H1 (cell line): ENCODE measurements at regions not wholly inside any gene's neighbourhood (a gene's known extent, or its start where the extent isn't known, plus 50 kb on each side); places are given as distances from the start of the nearest gene placed in this dataset.

Experiments used
- CTCF ChIA-PET: fragments of 300-600 bp; sonication (Branson Sonifier 250); formaldehyde crosslinking; loops from one replicate; lab custom pipeline; 2021; ENCODE audit not compliant: partially characterized antibody; lab: Charles Lee
- POLR2A ChIA-PET: fragments of 300-600 bp; sonication (Branson Sonifier 250); formaldehyde crosslinking; loops from one replicate; lab custom pipeline; 2021; ENCODE audit warnings: inconsistent platforms; ENCODE audit not compliant: partially characterized antibody; lab: Charles Lee
- DNase-seq, 2 experiments: peaks; one replicate each; pipeline versions ENCODE4 v3.0.0 to v3.0.0-alpha.2; 2010 to 2022; ENCODE audit warnings: low spot score in 2 of 2, low read depth in 1 of 2, mixed read lengths in 1 of 2
- FAIRE-seq: peaks from 2 replicates; lab custom pipeline; 2011; peaks lifted over from hg19 to GRCh38; lab: Jason Lieb, UNC
- H2AFZ ChIP-seq: 2 replicates; pipeline ENCODE4 v1.8.1; 2012; ENCODE audit warnings: low read length, inconsistent platforms
- H2AK5ac ChIP-seq: 2 replicates; pipeline ENCODE4 v1.6.1; 2013; ENCODE audit warnings: low read depth, low read length
- H2BK120ac ChIP-seq: replicated peaks from 2 replicates; pipeline ENCODE3; 2013; ENCODE audit warnings: low read depth, low read length, inconsistent platforms
- H2BK12ac ChIP-seq: 2 replicates; pipeline ENCODE4 v1.6.1; 2013; ENCODE audit warnings: low read depth, low read length
- H2BK15ac ChIP-seq: 2 replicates; pipeline ENCODE4 v1.6.1; 2013; ENCODE audit warnings: low read length
- H2BK20ac ChIP-seq: 2 replicates; pipeline ENCODE4 v1.6.1; 2013; ENCODE audit warnings: low read length
- H2BK5ac ChIP-seq: 2 replicates; pipeline ENCODE4 v1.6.1; 2013; ENCODE audit warnings: low read depth, low read length
- H3K14ac ChIP-seq: 2 replicates; pipeline ENCODE4 v1.6.1; 2013; ENCODE audit warnings: inconsistent platforms; ENCODE audit not compliant: insufficient read length
- H3K18ac ChIP-seq: 2 replicates; pipeline ENCODE4 v1.6.1; 2013; ENCODE audit warnings: low read length; ENCODE audit errors: extremely low read depth
- H3K23ac ChIP-seq: 2 replicates; pipeline ENCODE4 v1.6.1; 2013; ENCODE audit warnings: inconsistent platforms; ENCODE audit not compliant: insufficient read length
- H3K23me2 ChIP-seq: 2 replicates; pipeline ENCODE4 v1.6.1; 2013; ENCODE audit warnings: low read depth, low read length
- H3K27ac ChIP-seq: 2 replicates; pipeline ENCODE4 v1.6.1; 2011; ENCODE audit warnings: low read depth, low read length, inconsistent platforms
- H3K27me3 ChIP-seq, 4 experiments: replicated peaks in 1 of 4; 1 replicate in 1 of 4; 2 replicates in 3 of 4; pipeline versions ENCODE4 v1.6.1 to v1.8.1; 2011 to 2013; ENCODE audit warnings: low read length in 3 of 4, mild to moderate bottlenecking in 3 of 4, inconsistent platforms in 2 of 4, mixed read lengths in 2 of 4, moderate library complexity in 1 of 4; ENCODE audit not compliant: control insufficient read depth in 3 of 4, insufficient read depth in 3 of 4; ENCODE audit errors: extremely low read depth in 1 of 4
- H3K36me3 ChIP-seq, 4 experiments: 2 replicates each; pipeline versions ENCODE4 v1.6.1 to v1.8.1; 2011 to 2013; ENCODE audit warnings: mild to moderate bottlenecking in 4 of 4, low read length in 3 of 4, moderate library complexity in 2 of 4, control low read depth in 1 of 4, inconsistent platforms in 1 of 4; ENCODE audit not compliant: insufficient read depth in 4 of 4, control insufficient read depth in 2 of 4
- H3K4ac ChIP-seq: replicated peaks from 2 replicates; pipeline ENCODE3; 2013; ENCODE audit warnings: low read length, low read depth, mixed read lengths, inconsistent platforms; ENCODE audit not compliant: insufficient read length
- H3K4me1 ChIP-seq, 4 experiments: replicated peaks in 1 of 4; 1 replicate in 1 of 4; 2 replicates in 3 of 4; pipeline versions ENCODE4 v1.6.1 to v1.8.1; 2011 to 2013; ENCODE audit warnings: low read length in 3 of 4, inconsistent platforms in 2 of 4, mixed read lengths in 1 of 4; ENCODE audit not compliant: insufficient read depth in 4 of 4, control insufficient read depth in 3 of 4
- H3K4me2 ChIP-seq, 2 experiments: 2 replicates each; pipeline versions ENCODE4 v1.6.1 to v1.8.1; 2011 to 2013; ENCODE audit warnings: low read depth in 2 of 2, low read length in 2 of 2, control low read depth in 1 of 2, inconsistent platforms in 1 of 2, mild to moderate bottlenecking in 1 of 2; ENCODE audit not compliant: insufficient read depth in 1 of 2
- H3K4me3 ChIP-seq, 4 experiments: fragments of 200-600, 300-600 bp in 1 of 4; sonication (generic), shearing (Covaris generic), sonication (Bioruptor Twin) in 1 of 4; 2 replicates each; pipeline versions ENCODE4 v1.5.1 to v1.8.1; 2011 to 2016; ENCODE audit warnings: low read length in 4 of 4, low read depth in 3 of 4, control low read depth in 2 of 4, inconsistent platforms in 2 of 4, mild to moderate bottlenecking in 2 of 4, mixed read lengths in 1 of 4, moderate library complexity in 1 of 4; ENCODE audit not compliant: insufficient read depth in 2 of 4; ENCODE audit errors: extremely low read depth in 1 of 4
- H3K56ac ChIP-seq: replicated peaks from 2 replicates; pipeline ENCODE3; 2013; ENCODE audit warnings: low read depth, mild to moderate bottlenecking, mixed read lengths, low read length, inconsistent platforms; ENCODE audit not compliant: insufficient read length
- H3K79me1 ChIP-seq: 2 replicates; pipeline ENCODE4 v1.6.1; 2013; ENCODE audit warnings: low read depth, low read length, control low read depth
- H3K79me2 ChIP-seq, 2 experiments: 2 replicates each; pipeline versions ENCODE4 v1.6.1 to v1.8.1; 2012 to 2013; ENCODE audit warnings: low read length in 2 of 2, mild to moderate bottlenecking in 2 of 2, inconsistent platforms in 1 of 2; ENCODE audit not compliant: insufficient read depth in 2 of 2, control insufficient read depth in 1 of 2
- H3K9ac ChIP-seq, 4 experiments: replicated peaks in 1 of 4; 1 replicate in 1 of 4; 2 replicates in 3 of 4; pipeline versions ENCODE4 v1.6.1 to v1.8.1; 2011 to 2013; ENCODE audit warnings: low read depth in 3 of 4, low read length in 3 of 4, control low read depth in 2 of 4, mild to moderate bottlenecking in 2 of 4, moderate library complexity in 2 of 4, inconsistent platforms in 1 of 4; ENCODE audit errors: extremely low read depth in 1 of 4
- H3K9me3 ChIP-seq, 2 experiments: 2 replicates each; pipeline versions ENCODE4 v1.6.1 to v1.8.1; 2012 to 2013; ENCODE audit warnings: mild to moderate bottlenecking in 2 of 2, moderate library complexity in 2 of 2, control low read depth in 1 of 2, inconsistent platforms in 1 of 2, low read depth in 1 of 2, low read length in 1 of 2, mixed read lengths in 1 of 2; ENCODE audit not compliant: insufficient read depth in 2 of 2
- H4K20me1 ChIP-seq, 2 experiments: replicated peaks in 1 of 2; 2 replicates each; pipeline versions ENCODE3 to v1.8.1; 2011 to 2013; ENCODE audit warnings: inconsistent platforms in 2 of 2, low read length in 2 of 2, mild to moderate bottlenecking in 1 of 2; ENCODE audit not compliant: insufficient read depth in 2 of 2, control insufficient read depth in 1 of 2
- H4K5ac ChIP-seq: 2 replicates; pipeline ENCODE4 v1.6.1; 2013; ENCODE audit warnings: low read length, low read depth, mixed read lengths, inconsistent platforms; ENCODE audit not compliant: insufficient read length
- H4K8ac ChIP-seq: 2 replicates; pipeline ENCODE4 v1.8.0; 2013; ENCODE audit warnings: mild to moderate bottlenecking, moderate library complexity, low read length, inconsistent platforms; ENCODE audit not compliant: insufficient read depth; ENCODE audit errors: extremely low read depth
- H4K91ac ChIP-seq: replicated peaks from 2 replicates; pipeline ENCODE3; 2013; ENCODE audit warnings: low read length, mixed read lengths, inconsistent platforms; ENCODE audit not compliant: insufficient read length
- CBX8 ChIP-seq: fragments of 300-800, 300-1000 bp; sonication (generic); IDR thresholded peaks from 2 replicates; pipeline ENCODE4 v1.7.1; 2016; ENCODE audit warnings: low read depth, low read length, borderline replicate concordance
- JUN ChIP-seq: IDR thresholded peaks from 2 replicates; pipeline ENCODE4 v1.6.1; 2011; ENCODE audit warnings: low read depth, mild to moderate bottlenecking, improper control_type of control experiment, low read length
- POU5F1 ChIP-seq: IDR thresholded peaks from 2 replicates; pipeline ENCODE4 v1.6.1; 2011; ENCODE audit warnings: low read depth, mild to moderate bottlenecking, low read length, moderate library complexity
- RXRA ChIP-seq: IDR thresholded peaks from 2 replicates; pipeline ENCODE4 v1.6.1; 2011; ENCODE audit warnings: low read depth, mild to moderate bottlenecking, low read length, moderate library complexity; ENCODE audit not compliant: insufficient read depth
- WGBS, 2 experiments: shearing (Covaris generic) in 1 of 2; methylation state at CpG; one replicate each; pipeline versions ENCODE4 v1.1.6 to v1.1.7; 2013 to 2015; ENCODE audit warnings: low lambda C conversion rate in 2 of 2, mixed read lengths in 2 of 2, inconsistent platforms in 1 of 2, low coverage in 1 of 2, missing lambda C conversion rate in 1 of 2; ENCODE audit not compliant: insufficient replicate concordance in 2 of 2, insufficient coverage in 1 of 2, insufficient read length in 1 of 2; ENCODE audit errors: extremely low coverage in 1 of 2, missing lambda C conversion rate in 1 of 2; 5-methylcytosine and 5-hydroxymethylcytosine counted together

- H3K9ac ChIP-seq, result no peak overlapping the region
- H3K56ac ChIP-seq, result no peak overlapping the region
- FAIRE-seq (no peak), DNase-seq (no peak)
- H3K27ac ChIP-seq, result no peak overlapping the region
- 95% methylated on average over 7 of the region's 7 CpGs; no CpG with 5 or more reads in 1 of the 2 experiments for WGBS, 2 experiments
- H2BK20ac ChIP-seq, result no peak overlapping the region
- H3K14ac ChIP-seq, result no peak overlapping the region
- TF ChIP-seq JUN (no peak), RXRA (no peak), POU5F1 (no peak), CBX8 (no peak)
- no peaks in the 10 kb centered on the region for H3K79me2 ChIP-seq
- no peak overlapping the region for H4K5ac ChIP-seq
- no peaks in the 10 kb centered on the region; the same call in 1 of the 2 replicates for H3K23me2 ChIP-seq
- no peak overlapping the region for H2AFZ ChIP-seq
- no peak overlapping the region for H2BK12ac ChIP-seq
- H3K4me3 ChIP-seq, result no peak overlapping the region
- H3K36me3 ChIP-seq, result no peaks in the 10 kb centered on the region
- no peaks in the 10 kb centered on the region for H3K9me3 ChIP-seq
- POLR2A ChIA-PET, result no interaction called here
- no peak overlapping the region for H4K8ac ChIP-seq
- no peak overlapping the region for H4K91ac ChIP-seq
- CTCF ChIA-PET, result no interaction called here
- H2BK5ac ChIP-seq, result no peak overlapping the region
- no peak overlapping the region for H2BK120ac ChIP-seq
- H3K79me1 ChIP-seq, result no peaks in the 10 kb centered on the region
- no peak overlapping the region for H3K4me2 ChIP-seq
- peaks cover 0 to 6% (median 3%) of the 10 kb centered on the region in 4 experiments; a peak in 3 of 7 replicates for H3K4me1 ChIP-seq
- H2AK5ac ChIP-seq, result no peak overlapping the region
- no peaks in the 10 kb centered on the region for H4K20me1 ChIP-seq
- no peak overlapping the region for H2BK15ac ChIP-seq
- H3K4ac ChIP-seq, result no peak overlapping the region
- H3K18ac ChIP-seq, result no peak overlapping the region
- no peak overlapping the region for H3K23ac ChIP-seq
- H3K27me3 ChIP-seq, result no peaks in the 10 kb centered on the region
These were observed 98.8 kb upstream of the NTF3 start for GRCh38 chr12:5333096-5333495.
